HG02642 (cell line): ENCODE measurements at regions not wholly inside any gene's neighbourhood (a gene's known extent, or its start where the extent isn't known, plus 50 kb on each side); places are given as distances from the start of the nearest gene placed in this dataset.

Experiments used
- ATAC-seq: cut with Tn5 transposase; IDR thresholded peaks from one replicate; pipeline ENCODE4 v1.9.1; 2021; ENCODE audit warnings: mild to moderate bottlenecking; ENCODE audit not compliant: unreplicated experiment, poor library complexity

DNA sequence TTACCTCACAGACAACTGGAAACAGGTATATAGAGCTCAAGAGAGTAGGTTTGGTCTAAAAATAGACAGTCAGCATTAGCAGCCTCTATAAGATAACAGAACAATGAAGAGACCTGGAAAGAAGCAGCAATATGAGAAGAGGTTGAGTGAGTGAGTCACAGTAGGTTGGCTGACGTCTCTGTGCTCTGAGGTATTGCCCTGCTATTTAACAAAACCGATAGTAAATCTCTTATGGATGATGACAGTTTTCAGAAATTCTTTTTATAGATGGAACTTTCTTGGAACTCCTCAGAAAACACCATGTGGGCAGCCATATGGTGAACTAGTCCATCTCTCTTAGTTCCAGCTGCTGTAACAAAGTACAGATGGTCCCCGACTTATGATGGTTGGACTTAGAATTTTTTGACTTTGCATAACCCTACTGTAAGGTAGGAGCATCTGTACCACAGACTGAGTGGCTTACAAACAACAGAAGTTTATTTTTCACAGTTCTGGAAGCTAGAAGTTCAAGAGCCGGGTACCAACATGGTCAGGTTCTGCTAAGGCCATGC, 123.5 kb downstream of the MBD2 start:
- no peak for ATAC-seq

GRCh38 chr18:54100466-54100865, 124.0 kb downstream of the MBD2 start:
- ATAC-seq = no peak

DNA sequence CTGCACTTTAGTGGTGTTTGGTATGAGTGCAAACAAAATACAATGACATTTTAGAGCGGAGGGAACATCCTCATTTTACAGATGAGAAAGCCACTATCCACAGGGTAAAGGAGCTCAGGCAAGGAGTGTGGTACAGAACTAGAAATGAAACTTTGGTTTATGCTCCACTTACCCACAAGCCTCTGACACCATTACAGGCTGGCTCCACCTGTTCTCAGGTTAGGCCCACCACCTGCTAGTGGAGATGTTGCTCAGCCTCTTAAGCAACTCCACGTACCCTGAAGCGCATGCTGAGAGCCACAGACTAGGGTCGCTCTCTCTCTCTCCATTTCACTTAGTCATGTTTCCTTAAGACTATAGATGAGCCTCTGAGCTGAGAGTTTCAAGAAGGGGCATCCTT, 130.0 kb downstream of the MBD2 start:
- ATAC-seq = peak; percentile 66

GRCh38 chr18:54090856-54091255, 133.6 kb downstream of the MBD2 start:
- ATAC-seq = no peak

DNA sequence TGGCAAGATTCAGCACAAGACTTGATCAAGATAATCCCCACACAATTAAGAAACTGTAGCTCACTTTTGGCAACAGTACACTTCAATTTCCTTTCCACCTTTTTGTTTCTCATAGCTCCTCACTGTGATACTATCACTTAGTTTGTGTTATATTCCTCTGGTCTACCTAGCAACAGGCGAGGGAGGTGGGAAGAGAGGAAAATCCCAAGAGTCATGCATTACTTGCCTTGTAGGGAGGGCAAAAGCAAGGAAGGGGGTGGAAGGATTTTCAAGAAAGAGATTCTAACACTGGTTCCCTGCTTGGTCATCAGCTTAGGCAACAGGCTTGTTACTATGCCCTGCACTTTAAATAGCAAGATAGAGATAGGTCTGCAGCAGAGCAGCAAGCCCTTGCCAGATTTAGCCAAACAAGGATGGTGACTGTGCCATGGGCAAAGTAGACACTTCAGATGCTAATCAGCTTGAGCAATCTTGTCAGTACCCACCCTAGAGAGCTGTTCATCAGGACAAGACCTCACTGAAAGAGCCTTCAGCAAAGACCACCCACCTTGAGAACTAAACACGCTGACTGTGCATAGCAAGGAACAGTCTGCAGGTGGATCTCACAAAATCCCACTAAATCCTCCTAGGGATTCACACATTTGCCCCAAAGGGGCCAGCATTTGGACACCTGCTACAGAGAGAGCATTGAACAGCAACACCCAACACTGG, 134.6 kb downstream of the MBD2 start:
- ATAC-seq = no peak

DNA sequence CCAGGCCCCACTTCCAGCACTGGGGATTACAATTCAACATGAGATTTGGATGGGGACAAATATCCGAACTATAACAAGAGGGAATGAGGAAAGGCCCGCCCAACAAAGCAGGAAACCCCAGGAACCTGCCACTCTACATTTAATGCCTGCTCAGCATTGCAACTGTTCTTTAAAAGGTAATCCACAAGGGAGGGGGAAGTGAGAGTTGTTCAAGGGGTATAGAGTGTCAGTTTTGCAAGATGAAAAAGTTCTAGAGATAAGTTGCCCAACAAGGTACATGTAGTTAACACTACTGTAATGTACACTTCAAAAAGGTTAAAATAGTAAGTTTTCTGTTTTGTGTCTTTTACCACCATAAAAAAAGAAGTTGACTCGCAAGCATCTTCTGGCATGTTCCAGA, 137.6 kb downstream of the MBD2 start:
- ATAC-seq = no peak

- ATAC-seq = peak; percentile 51
Observed at GRCh38 chr18:54086046-54086802, 138.2 kb downstream of the MBD2 start.

DNA sequence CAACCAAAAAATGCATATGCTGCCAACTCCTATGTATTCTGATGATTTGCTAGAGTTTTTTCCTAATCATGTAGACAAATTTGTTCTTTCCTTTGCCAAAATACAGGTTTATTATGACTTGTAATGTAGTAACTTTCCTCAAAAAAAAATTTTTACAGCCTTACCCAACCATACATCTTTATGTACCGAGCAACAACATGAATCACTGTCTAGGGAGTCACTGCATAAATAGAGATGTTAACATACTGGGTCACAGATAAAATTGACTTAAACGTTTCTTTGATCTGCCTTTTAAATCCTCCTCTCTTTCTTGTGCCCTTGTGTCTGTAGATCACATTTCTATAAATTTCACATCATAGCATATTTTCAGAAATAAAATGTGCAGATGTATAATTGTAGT, 143.6 kb downstream of the MBD2 start:
- no peak for ATAC-seq

- no peak for ATAC-seq
Observed at GRCh38 chr18:54076166-54076565, 148.3 kb downstream of the MBD2 start.

DNA sequence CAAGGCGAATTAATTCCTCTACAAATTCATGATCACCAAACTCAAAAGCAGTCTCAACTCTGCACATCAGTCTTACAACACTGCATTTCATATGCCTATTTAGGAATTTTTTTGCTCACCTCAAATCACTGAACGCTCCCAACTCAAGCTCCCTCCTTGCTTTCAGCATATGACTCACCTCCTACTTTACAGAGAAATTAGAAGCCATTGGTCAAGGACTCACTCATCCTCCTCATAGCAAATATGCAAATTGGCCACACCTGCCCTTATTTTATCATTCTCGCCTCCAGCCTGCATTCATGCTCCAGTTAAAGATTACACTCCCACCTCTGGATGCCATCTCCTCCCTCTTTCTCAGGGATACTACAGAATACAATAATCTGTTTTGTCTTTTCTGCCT, 148.8 kb downstream of the MBD2 start:
- no peak for ATAC-seq

DNA sequence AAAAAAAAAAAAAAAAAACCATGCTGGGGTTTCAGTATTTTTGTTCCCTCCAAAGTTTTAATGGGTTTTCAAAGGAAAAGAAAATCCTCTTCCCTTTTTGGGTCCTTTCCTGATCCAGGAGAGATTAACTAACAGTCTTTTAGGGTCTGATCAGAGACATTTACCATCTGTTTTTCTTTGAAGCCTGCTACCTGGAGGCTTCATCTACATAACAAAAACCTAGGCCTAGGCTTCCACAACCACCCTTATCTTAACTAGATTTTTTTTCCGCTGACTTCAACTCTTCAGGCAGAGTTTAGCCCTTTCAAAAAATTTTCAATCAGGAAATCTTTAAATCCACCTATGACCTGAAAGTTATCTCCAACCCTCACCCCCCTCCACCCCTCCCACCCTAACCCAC, 154.7 kb downstream of the MBD2 start:
- ATAC-seq = no peak

- ATAC-seq = no peak
Observed at GRCh38 chr18:54060343-54061005, 164.0 kb downstream of the MBD2 start.

GRCh38 chr18:54052732-54053429, 171.6 kb downstream of the MBD2 start:
- ATAC-seq = no peak

- ATAC-seq = no peak
Observed at GRCh38 chr18:54052259-54052658, 172.2 kb downstream of the MBD2 start.

DNA sequence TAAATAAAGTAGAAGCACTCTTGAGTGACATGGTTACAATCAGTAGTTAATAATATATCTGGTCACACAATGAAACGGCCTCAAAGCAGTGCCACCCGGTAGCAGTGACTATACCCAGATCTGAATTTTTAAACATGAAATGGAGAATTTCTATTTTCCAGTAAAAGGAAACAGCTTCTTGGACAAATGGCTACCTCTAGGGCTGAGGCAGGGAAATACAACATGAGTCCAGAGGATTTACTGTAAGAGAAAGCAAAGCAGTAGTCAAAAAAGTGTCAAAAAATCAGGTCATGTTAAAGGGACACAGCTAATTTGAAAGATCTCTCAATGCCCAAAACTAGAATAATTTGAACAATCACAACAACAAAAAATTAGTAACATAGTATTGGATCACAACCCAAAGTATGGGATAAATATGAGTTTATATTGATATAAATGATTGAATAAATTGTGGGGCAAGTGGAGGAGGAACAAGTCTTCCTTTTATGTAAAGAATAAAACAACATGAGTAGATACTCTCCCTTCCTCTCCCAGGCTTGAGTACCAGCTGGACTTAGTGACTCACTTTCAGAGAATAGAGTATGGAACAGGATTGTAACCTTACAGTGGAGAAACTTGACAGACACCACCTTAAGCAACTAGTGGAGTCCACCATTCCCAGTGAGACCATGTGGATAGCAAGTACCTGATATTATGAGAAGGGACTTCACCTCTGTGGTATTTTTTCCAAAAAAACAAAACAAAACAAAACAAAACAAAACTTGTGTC, 180.8 kb downstream of the MBD2 start:
- ATAC-seq = no peak

DNA sequence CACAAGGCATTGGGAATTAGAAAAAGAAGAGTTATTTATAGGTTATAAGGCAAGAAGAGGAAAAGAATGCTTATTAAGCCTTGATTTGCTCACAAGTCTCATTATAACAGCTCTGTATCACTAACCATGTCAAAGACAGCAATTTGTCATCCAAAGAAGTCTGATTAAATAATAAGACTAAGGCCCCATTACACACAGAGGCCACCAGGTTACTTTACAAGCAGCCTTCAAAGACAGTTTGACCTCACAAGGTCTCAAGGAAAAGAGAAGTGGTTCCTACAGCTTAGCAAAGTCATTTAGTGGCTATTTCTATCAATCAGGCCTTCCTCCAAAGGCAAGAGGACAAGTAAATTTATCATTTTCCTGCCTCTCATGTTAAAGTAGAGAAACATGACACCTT, 188.5 kb downstream of the MBD2 start:
- ATAC-seq = no peak

GRCh38 chr18:54033052-54033451, 191.4 kb downstream of the MBD2 start:
- no peak for ATAC-seq

- no peak for ATAC-seq
Observed at GRCh38 chr18:54032412-54032811, 192.1 kb downstream of the MBD2 start.

GRCh38 chr18:54031243-54031642, 193.2 kb downstream of the MBD2 start:
- ATAC-seq = no peak

GRCh38 chr18:54030434-54030833, 194.0 kb downstream of the MBD2 start:
- no peak for ATAC-seq
